Stimulated activated CD4-positive, alpha-beta T cell treated with anti-CD3 and anti-CD28 coated beads, Interleukin-15, amount 100 ng/mL, for 48 hours (primary cell): ENCODE measurements at regions not wholly inside any gene's neighbourhood (a gene's known extent, or its start where the extent isn't known, plus 50 kb on each side); places are given as distances from the start of the nearest gene placed in this dataset.
"Not testable (repeated sequence)": the region's sequence is repeated elsewhere in the genome, so short reads cannot be mapped to it uniquely, and the experiment has no call there.

Experiments
- DNase-seq, 2 donors: peaks; one replicate each; pipeline ENCODE4 v3.0.0-alpha.2; 2020; ENCODE audit warnings: low read depth in 2 of 2

- DNase-seq, result no peak
Observed at GRCh38 chr7:131646203-131646602, 89.8 kb upstream of the PODXL start.

GRCh38 chr7:131642429-131642828 is 86.0 kb upstream of the PODXL start:
- no peak for DNase-seq

GRCh38 chr7:131640686-131641085 is 84.3 kb upstream of the PODXL start:
- no peak for DNase-seq

- no peak for DNase-seq
Observed at GRCh38 chr7:131638641-131639430, 82.4 kb upstream of the PODXL start.

- DNase-seq, result no peak
Observed at GRCh38 chr7:131637859-131638258, 81.4 kb upstream of the PODXL start.

- DNase-seq, result no peak
Observed at GRCh38 chr7:131636092-131636491, 79.7 kb upstream of the PODXL start.

- DNase-seq, result not testable (repeated sequence)
Observed at GRCh38 chr7:131634197-131634596, 77.8 kb upstream of the PODXL start.

GRCh38 chr7:131633342-131633843 is 77.0 kb upstream of the PODXL start:
- DNase-seq, result no peak

- DNase-seq, result no peak
Observed at GRCh38 chr7:131630427-131630826, 74.0 kb upstream of the PODXL start.

GRCh38 chr7:131629217-131629882 is 72.9 kb upstream of the PODXL start:
- no peak for DNase-seq

GRCh38 chr7:131628634-131629033 is 72.2 kb upstream of the PODXL start:
- no peak for DNase-seq

GRCh38 chr7:131627735-131628190 is 71.3 kb upstream of the PODXL start:
- DNase-seq, result no peak

- DNase-seq, result no peak
Observed at GRCh38 chr7:131626643-131627042, 70.2 kb upstream of the PODXL start.

- DNase-seq, result no peak
Observed at GRCh38 chr7:131625817-131626372, 69.5 kb upstream of the PODXL start.

- DNase-seq, result not testable (repeated sequence)
Observed at GRCh38 chr7:131625345-131625744, 68.9 kb upstream of the PODXL start.

GRCh38 chr7:131624536-131624935 is 68.1 kb upstream of the PODXL start:
- DNase-seq, result no peak

GRCh38 chr7:131623154-131623553 is 66.7 kb upstream of the PODXL start:
- DNase-seq, result no peak

- DNase-seq, result no peak
Observed at GRCh38 chr7:131621652-131622051, 65.2 kb upstream of the PODXL start.

- no peak for DNase-seq
Observed at GRCh38 chr7:131620673-131621609, 64.5 kb upstream of the PODXL start.

GRCh38 chr7:131619336-131620305 is 63.2 kb upstream of the PODXL start:
- no peak for DNase-seq
